Femur (tissue), 1 donor: ENCODE measurements at regions not wholly inside any gene's neighbourhood (a gene's known extent, or its start where the extent isn't known, plus 50 kb on each side); places are given as distances from the start of the nearest gene placed in this dataset.

ENCODE experiments used
- DNase-seq: peaks from one replicate; pipeline ENCODE4 v3.0.0-alpha.2; 2017

GRCh38 chr10:35706959-35707358 lies 64.9 kb upstream of the FZD8 start:
- DNase-seq = no peak

GRCh38 chr10:35705671-35706070 lies 63.6 kb upstream of the FZD8 start:
- no peak for DNase-seq

GRCh38 chr10:35705051-35705450 lies 63.0 kb upstream of the FZD8 start:
- DNase-seq = peak; percentile 55

GRCh38 chr10:35704401-35704800 lies 62.3 kb upstream of the FZD8 start:
- no peak for DNase-seq

- DNase-seq = no peak
Measured at GRCh38 chr10:35700487-35700882, 58.4 kb upstream of the FZD8 start.

GRCh38 chr10:35699848-35700486 lies 57.9 kb upstream of the FZD8 start:
- DNase-seq = no peak

- DNase-seq = no peak
Measured at GRCh38 chr10:35696392-35697287, 54.5 kb upstream of the FZD8 start.

- DNase-seq = no peak
Measured at GRCh38 chr10:35693800-35694199, 51.7 kb upstream of the FZD8 start.
